ENCODE measurements at regions not wholly inside any gene's neighbourhood (a gene's known extent, or its start where the extent isn't known, plus 50 kb on each side); places are given as distances from the start of the nearest gene placed in this dataset.

GRCh38 chr7:4613846-4614548, 68.1 kb upstream of the FOXK1 start:
- no peak for DNase-seq (ENCODE audit: low spot score)
- H3K4me3 Mint-ChIP-seq (ENCODE audit: unreplicated experiment) = no peak overlapping the region
- H3K27me3 Mint-ChIP-seq (ENCODE audit: unreplicated experiment) = no peaks in the 10 kb centered on the region
- H3K36me3 Mint-ChIP-seq (ENCODE audit: low read depth, unreplicated experiment) = peaks cover 4% of the 10 kb centered on the region
- TF ChIP-seq, protein P1, sequence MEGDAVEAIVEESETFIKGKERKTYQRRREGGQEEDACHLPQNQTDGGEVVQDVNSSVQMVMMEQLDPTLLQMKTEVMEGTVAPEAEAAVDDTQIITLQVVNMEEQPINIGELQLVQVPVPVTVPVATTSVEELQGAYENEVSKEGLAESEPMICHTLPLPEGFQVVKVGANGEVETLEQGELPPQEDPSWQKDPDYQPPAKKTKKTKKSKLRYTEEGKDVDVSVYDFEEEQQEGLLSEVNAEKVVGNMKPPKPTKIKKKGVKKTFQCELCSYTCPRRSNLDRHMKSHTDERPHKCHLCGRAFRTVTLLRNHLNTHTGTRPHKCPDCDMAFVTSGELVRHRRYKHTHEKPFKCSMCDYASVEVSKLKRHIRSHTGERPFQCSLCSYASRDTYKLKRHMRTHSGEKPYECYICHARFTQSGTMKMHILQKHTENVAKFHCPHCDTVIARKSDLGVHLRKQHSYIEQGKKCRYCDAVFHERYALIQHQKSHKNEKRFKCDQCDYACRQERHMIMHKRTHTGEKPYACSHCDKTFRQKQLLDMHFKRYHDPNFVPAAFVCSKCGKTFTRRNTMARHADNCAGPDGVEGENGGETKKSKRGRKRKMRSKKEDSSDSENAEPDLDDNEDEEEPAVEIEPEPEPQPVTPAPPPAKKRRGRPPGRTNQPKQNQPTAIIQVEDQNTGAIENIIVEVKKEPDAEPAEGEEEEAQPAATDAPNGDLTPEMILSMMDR (IDR thresholded peaks at IDR 0.05; ENCODE audit: unreplicated experiment) = no peak
- peaks cover 9% of the 10 kb centered on the region for H3K4me1 Mint-ChIP-seq (ENCODE audit: unreplicated experiment)
- H3K9me3 Mint-ChIP-seq (ENCODE audit: unreplicated experiment) = peaks cover 7% of the 10 kb centered on the region
- no peak overlapping the region for H3K27ac Mint-ChIP-seq (ENCODE audit: unreplicated experiment)

DNA sequence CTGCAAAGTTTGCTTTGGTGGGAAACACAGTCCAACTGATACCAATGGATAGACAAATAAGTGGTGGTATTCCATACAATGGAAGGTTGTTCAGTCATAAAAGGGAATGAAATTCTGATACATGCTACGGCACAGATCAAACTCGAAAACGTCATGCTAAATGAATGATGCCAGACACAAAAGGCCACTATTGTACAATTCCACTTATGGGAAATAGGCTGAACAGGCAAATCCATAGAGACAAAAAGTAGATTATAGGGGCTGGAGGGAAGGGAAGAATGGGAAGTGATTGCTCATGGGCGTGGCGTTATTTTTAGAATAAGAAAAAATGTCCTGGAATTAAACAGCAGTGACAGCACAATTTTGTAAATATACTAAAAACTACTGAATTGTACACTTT, 66.0 kb upstream of the FOXK1 start:
- H3K36me3 Mint-ChIP-seq (ENCODE audit: low read depth, unreplicated experiment) = peaks cover 4% of the 10 kb centered on the region
- H3K27me3 Mint-ChIP-seq (ENCODE audit: unreplicated experiment) = no peaks in the 10 kb centered on the region
- peaks cover 9% of the 10 kb centered on the region for H3K4me1 Mint-ChIP-seq (ENCODE audit: unreplicated experiment)
- peaks cover 12% of the 10 kb centered on the region for H3K9me3 Mint-ChIP-seq (ENCODE audit: unreplicated experiment)
- H3K4me3 Mint-ChIP-seq (ENCODE audit: unreplicated experiment) = no peak overlapping the region
- TF ChIP-seq, protein P1 (IDR thresholded peaks at IDR 0.05; ENCODE audit: unreplicated experiment) = no peak
- DNase-seq (ENCODE audit: low spot score) = no peak
- H3K27ac Mint-ChIP-seq (ENCODE audit: unreplicated experiment) = no peak overlapping the region

GRCh38 chr7:4621396-4621795, 60.7 kb upstream of the FOXK1 start:
- Mint-ChIP-seq H3K4me3 (ENCODE audit: unreplicated experiment) (peak overlapping the region; percentile 24), H3K27me3 (ENCODE audit: unreplicated experiment) (no peaks in the 10 kb centered on the region), H3K36me3 (ENCODE audit: low read depth, unreplicated experiment) (peaks cover 9% of the 10 kb centered on the region), H3K4me1 (ENCODE audit: unreplicated experiment) (no peaks in the 10 kb centered on the region), H3K27ac (ENCODE audit: unreplicated experiment) (no peak overlapping the region), H3K9me3 (ENCODE audit: unreplicated experiment) (peaks cover 28% of the 10 kb centered on the region)
- no peak for DNase-seq (ENCODE audit: low spot score)
- TF ChIP-seq, protein P1 (IDR thresholded peaks at IDR 0.05; ENCODE audit: unreplicated experiment) = no peak

DNA sequence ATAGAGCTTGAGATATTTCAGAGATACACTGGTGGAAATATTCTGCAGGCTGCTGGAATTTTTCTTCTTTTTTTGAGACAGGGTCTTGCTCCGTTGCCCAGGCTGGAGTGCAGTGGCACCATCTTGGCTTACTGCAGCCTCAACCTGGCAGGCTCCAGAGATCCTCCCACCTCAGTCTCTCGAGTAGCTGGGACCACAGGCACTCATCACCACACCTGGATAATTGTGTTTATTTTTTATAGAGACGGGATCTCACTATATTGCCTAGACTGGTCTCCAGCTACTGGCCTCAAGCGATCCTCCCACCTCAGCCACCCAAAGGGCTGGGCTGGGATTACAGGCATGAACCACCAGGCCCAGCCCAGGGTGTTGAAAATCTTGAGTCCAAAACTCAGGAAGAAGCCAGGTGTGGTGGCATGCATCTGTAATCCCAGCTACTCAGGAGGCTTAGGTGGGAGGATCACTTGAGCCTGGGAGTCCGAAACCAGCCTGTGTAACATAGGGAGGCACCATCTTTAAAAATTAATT, 55.7 kb upstream of the FOXK1 start:
- no peak overlapping the region for H3K27ac Mint-ChIP-seq (ENCODE audit: unreplicated experiment)
- TF ChIP-seq, protein P1 (IDR thresholded peaks at IDR 0.05; ENCODE audit: unreplicated experiment) = no peak
- no peaks in the 10 kb centered on the region for H3K4me1 Mint-ChIP-seq (ENCODE audit: unreplicated experiment)
- no peak overlapping the region for H3K4me3 Mint-ChIP-seq (ENCODE audit: unreplicated experiment)
- peaks cover 3% of the 10 kb centered on the region for H3K27me3 Mint-ChIP-seq (ENCODE audit: unreplicated experiment)
- peaks cover 6% of the 10 kb centered on the region for H3K36me3 Mint-ChIP-seq (ENCODE audit: low read depth, unreplicated experiment)
- H3K9me3 Mint-ChIP-seq (ENCODE audit: unreplicated experiment) = peaks cover 26% of the 10 kb centered on the region
- DNase-seq (ENCODE audit: low spot score) = no peak

GRCh38 chr7:4629287-4629895, 52.7 kb upstream of the FOXK1 start:
- Mint-ChIP-seq H3K27ac (ENCODE audit: unreplicated experiment) (no peak overlapping the region), H3K4me3 (ENCODE audit: unreplicated experiment) (no peak overlapping the region), H3K27me3 (ENCODE audit: unreplicated experiment) (peaks cover 8% of the 10 kb centered on the region), H3K9me3 (ENCODE audit: unreplicated experiment) (peaks cover 25% of the 10 kb centered on the region), H3K36me3 (ENCODE audit: low read depth, unreplicated experiment) (peaks cover 6% of the 10 kb centered on the region), H3K4me1 (ENCODE audit: unreplicated experiment) (no peaks in the 10 kb centered on the region)
- TF ChIP-seq, protein P1 (IDR thresholded peaks at IDR 0.05; ENCODE audit: unreplicated experiment) = no peak
- no peak for DNase-seq (ENCODE audit: low spot score)
